Smooth muscle cell (in vitro differentiated cells): ENCODE measurements at regions not wholly inside any gene's neighbourhood (a gene's known extent, or its start where the extent isn't known, plus 50 kb on each side); places are given as distances from the start of the nearest gene placed in this dataset.

Source experiments
- DNase-seq: peaks from one replicate; lab custom pipeline; 2025; ENCODE audit not compliant: unreplicated experiment; lab: John Stamatoyannopoulos, UW
- H2AFZ ChIP-seq: fragments of 200-600 bp; sonication (generic); 2 replicates; pipeline ENCODE4 v1.6.0; 2016; ENCODE audit warnings: antibody characterized with exemption, low read depth, mild to moderate bottlenecking
- H3F3A ChIP-seq: fragments of 200-600 bp; sonication (generic); 2 replicates; pipeline ENCODE4 v1.6.0; 2017; ENCODE audit warnings: antibody characterized with exemption, low read depth
- H3K27ac ChIP-seq: fragments of 200-600 bp; sonication (generic); 2 replicates; pipeline ENCODE4 v1.5.1; 2016; ENCODE audit warnings: low read depth, mild to moderate bottlenecking
- H3K27me3 ChIP-seq: fragments of 200-600 bp; sonication (generic); 2 replicates; pipeline ENCODE4 v1.6.1; 2016; ENCODE audit warnings: low read depth, mild to moderate bottlenecking
- H3K36me3 ChIP-seq: fragments of 200-600 bp; sonication (generic); 2 replicates; pipeline ENCODE4 v1.5.1; 2016; ENCODE audit warnings: low read depth
- H3K4me1 ChIP-seq: fragments of 200-600 bp; sonication (generic); 2 replicates; pipeline ENCODE4 v1.5.1; 2016; ENCODE audit warnings: low read depth
- H3K4me2 ChIP-seq: fragments of 200-600 bp; sonication (generic); 2 replicates; pipeline ENCODE4 v1.6.0; 2016; ENCODE audit warnings: mild to moderate bottlenecking
- H3K4me3 ChIP-seq: fragments of 200-600 bp; sonication (generic); 2 replicates; pipeline ENCODE4 v1.5.1; 2016; ENCODE audit warnings: mild to moderate bottlenecking
- H3K79me2 ChIP-seq: fragments of 200-600 bp; sonication (generic); 2 replicates; pipeline ENCODE4 v1.6.0; 2016; ENCODE audit warnings: low read depth, mild to moderate bottlenecking
- H3K9ac ChIP-seq: fragments of 200-600 bp; sonication (generic); 2 replicates; pipeline ENCODE4 v1.6.0; 2016; ENCODE audit warnings: low read depth
- H3K9me3 ChIP-seq: fragments of 200-600 bp; sonication (generic); replicated peaks from 2 replicates; pipeline ENCODE4 v1.5.1; 2016; ENCODE audit warnings: low read depth
- H4K20me1 ChIP-seq: fragments of 200-600 bp; sonication (generic); 2 replicates; pipeline ENCODE4 v1.6.0; 2016; ENCODE audit warnings: low read depth
- WGBS: methylation state at CpG from one replicate; pipeline ENCODE4 v1.1.7; 2016; ENCODE audit warnings: low lambda C conversion rate; 5-methylcytosine and 5-hydroxymethylcytosine counted together
- TF ChIP-seq, protein P1 (sequence below): fragments of 200-600 bp; sonication (generic); IDR thresholded peaks from 2 replicates; pipeline ENCODE4 v1.5.1; 2017; ENCODE audit warnings: borderline replicate concordance, mild to moderate bottlenecking, antibody characterized with exemption; ENCODE audit not compliant: insufficient read depth, poor library complexity, severe bottlenecking

DNA sequence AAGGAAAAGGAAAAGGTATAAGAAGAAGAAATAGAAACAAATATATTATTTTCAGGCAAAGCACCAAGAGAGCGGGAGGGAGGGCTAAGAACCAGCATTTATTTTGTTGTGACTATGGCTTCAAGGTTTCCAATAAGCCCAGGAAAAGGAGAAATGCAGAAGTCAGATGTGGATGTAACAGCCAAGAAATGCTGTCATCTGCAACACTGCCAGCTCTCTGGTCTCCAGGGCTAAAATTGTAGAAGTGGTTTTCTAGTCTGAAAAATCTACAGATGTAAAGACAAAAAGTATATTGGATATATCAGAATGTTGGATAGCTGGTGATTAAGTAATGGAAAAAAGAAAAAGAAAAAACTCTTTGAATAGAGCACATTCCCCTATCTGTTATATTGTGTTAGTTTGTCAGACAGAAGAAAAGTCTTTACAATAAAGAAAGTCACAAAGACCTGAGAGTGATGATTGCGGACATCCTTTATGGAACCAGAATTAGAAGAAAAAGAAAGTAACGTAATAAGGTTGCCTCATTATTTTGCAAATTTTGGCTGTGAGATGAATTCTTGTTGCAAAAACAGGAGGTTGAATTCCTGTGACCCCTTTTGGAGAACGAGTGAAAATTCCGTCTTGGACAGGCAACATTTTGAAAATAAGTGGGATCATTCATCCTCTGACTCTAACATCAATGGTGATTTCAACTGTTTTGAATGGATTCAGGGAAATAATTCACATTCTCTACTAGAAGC, 938.1 kb downstream of the TTLL7 start:
- no peak overlapping the region for H3K4me2 ChIP-seq
- no peaks in the 10 kb centered on the region for H3K27me3 ChIP-seq
- H3K79me2 ChIP-seq: no peaks in the 10 kb centered on the region
- no peak overlapping the region for H3K27ac ChIP-seq
- H3K36me3 ChIP-seq: no peaks in the 10 kb centered on the region
- no peaks in the 10 kb centered on the region for H3F3A ChIP-seq
- no peak overlapping the region for H3K4me3 ChIP-seq
- no peaks in the 10 kb centered on the region for H4K20me1 ChIP-seq
- H2AFZ ChIP-seq: no peak overlapping the region
- 94% methylated on average over 5 of the region's 5 CpGs for WGBS
- H3K9me3 ChIP-seq: no peaks in the 10 kb centered on the region
- TF ChIP-seq, protein P1, sequence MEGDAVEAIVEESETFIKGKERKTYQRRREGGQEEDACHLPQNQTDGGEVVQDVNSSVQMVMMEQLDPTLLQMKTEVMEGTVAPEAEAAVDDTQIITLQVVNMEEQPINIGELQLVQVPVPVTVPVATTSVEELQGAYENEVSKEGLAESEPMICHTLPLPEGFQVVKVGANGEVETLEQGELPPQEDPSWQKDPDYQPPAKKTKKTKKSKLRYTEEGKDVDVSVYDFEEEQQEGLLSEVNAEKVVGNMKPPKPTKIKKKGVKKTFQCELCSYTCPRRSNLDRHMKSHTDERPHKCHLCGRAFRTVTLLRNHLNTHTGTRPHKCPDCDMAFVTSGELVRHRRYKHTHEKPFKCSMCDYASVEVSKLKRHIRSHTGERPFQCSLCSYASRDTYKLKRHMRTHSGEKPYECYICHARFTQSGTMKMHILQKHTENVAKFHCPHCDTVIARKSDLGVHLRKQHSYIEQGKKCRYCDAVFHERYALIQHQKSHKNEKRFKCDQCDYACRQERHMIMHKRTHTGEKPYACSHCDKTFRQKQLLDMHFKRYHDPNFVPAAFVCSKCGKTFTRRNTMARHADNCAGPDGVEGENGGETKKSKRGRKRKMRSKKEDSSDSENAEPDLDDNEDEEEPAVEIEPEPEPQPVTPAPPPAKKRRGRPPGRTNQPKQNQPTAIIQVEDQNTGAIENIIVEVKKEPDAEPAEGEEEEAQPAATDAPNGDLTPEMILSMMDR: no peak
- H3K9ac ChIP-seq: no peak overlapping the region
- no peaks in the 10 kb centered on the region for H3K4me1 ChIP-seq
- no peak for DNase-seq

DNA sequence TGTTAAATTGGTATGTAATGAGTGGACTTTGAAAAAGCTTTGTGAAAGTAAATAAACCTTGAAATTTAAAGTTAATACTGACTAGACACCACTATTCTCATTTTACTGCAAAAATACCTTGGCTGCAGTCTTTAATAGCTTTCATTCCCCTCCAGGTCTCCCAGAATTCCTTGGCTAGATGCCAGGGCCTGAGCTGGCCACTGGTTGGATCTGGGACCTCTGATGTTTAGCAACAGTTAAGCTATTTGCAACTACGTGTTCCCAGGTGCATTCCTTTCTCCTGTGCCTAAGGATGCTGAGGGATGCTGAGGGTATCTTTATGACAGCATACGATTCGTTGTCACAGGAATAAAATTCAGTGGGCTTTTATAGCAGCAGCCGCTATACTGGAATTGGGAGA, 938.7 kb downstream of the TTLL7 start:
- H3K36me3 ChIP-seq: no peaks in the 10 kb centered on the region
- 90% methylated on average over 4 of the region's 4 CpGs for WGBS
- no peaks in the 10 kb centered on the region for H4K20me1 ChIP-seq
- H2AFZ ChIP-seq: no peak overlapping the region
- no peaks in the 10 kb centered on the region for H3F3A ChIP-seq
- no peak overlapping the region for H3K27ac ChIP-seq
- H3K79me2 ChIP-seq: no peaks in the 10 kb centered on the region
- no peaks in the 10 kb centered on the region for H3K27me3 ChIP-seq
- H3K4me3 ChIP-seq: no peak overlapping the region
- TF ChIP-seq, protein P1: no peak
- H3K9me3 ChIP-seq: no peaks in the 10 kb centered on the region
- DNase-seq: no peak
- H3K4me1 ChIP-seq: no peaks in the 10 kb centered on the region
- no peak overlapping the region for H3K9ac ChIP-seq
- no peak overlapping the region for H3K4me2 ChIP-seq

DNA sequence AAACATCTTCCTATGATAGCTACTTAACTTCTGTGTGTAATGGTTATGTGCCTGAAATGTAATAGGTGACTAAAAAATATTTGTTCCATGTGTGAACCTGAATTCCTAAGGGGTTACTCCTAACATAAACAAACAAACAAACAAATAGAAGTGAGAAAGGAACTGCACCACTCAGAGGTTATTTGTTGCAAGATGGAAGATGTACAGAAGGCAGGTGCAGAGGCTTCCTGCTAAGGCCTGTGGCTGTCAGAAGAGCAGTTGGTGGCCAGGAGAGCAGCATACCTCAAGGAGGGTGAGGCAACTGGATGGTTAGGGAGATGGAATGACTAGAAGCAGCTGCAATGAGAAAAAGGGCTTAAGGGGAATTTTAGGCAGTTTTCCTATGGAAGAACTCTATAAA, 940.6 kb downstream of the TTLL7 start:
- DNase-seq: no peak
- TF ChIP-seq, protein P1: no peak
- Histone ChIP-seq H3K79me2 (no peaks in the 10 kb centered on the region), H3K9ac (no peak overlapping the region), H3K4me1 (no peaks in the 10 kb centered on the region), H2AFZ (no peak overlapping the region), H3F3A (no peaks in the 10 kb centered on the region), H3K4me2 (no peak overlapping the region), H3K27ac (no peak overlapping the region), H3K27me3 (no peaks in the 10 kb centered on the region), H3K4me3 (no peak overlapping the region), H3K36me3 (no peaks in the 10 kb centered on the region), H4K20me1 (no peaks in the 10 kb centered on the region), H3K9me3 (no peaks in the 10 kb centered on the region)
